Mucosa of descending colon (tissue), 3 donors: ENCODE measurements at regions not wholly inside any gene's neighbourhood (a gene's known extent, or its start where the extent isn't known, plus 50 kb on each side); places are given as distances from the start of the nearest gene placed in this dataset.

Experiments used
- ATAC-seq: fragments of 200-7000 bp; cut with Tn5 transposase; one replicate; pipeline ENCODE4 v1.9.1; 2020; ENCODE audit warnings: mild to moderate bottlenecking, moderate library complexity
- DNase-seq, 3 donors: peaks; one replicate each; pipeline ENCODE4 v3.0.0-alpha.2; 2020
- H3K36me3 ChIP-seq: fragments of 200-600 bp; one replicate; pipeline ENCODE4 v1.8.0; 2021; ENCODE audit warnings: low read depth, mild to moderate bottlenecking
- H3K4me1 ChIP-seq: fragments of 200-600 bp; one replicate; pipeline ENCODE4 v1.8.0; 2021; ENCODE audit warnings: low read depth, mild to moderate bottlenecking
- H3K4me3 ChIP-seq: fragments of 200-600 bp; one replicate; pipeline ENCODE4 v1.8.0; 2021; ENCODE audit warnings: mild to moderate bottlenecking
- H3K9me3 ChIP-seq: fragments of 200-600 bp; one replicate; pipeline ENCODE4 v1.8.0; 2021; ENCODE audit warnings: mild to moderate bottlenecking
- CTCF ChIP-seq: fragments of 200-600 bp; IDR thresholded peaks from one replicate; pipeline ENCODE4 v1.8.0; 2022; ENCODE audit warnings: antibody characterized with exemption, mild to moderate bottlenecking
- intact Hi-C, 2 donors: fragments of 100-400 bp; cut with DNase I in 1 of 2; cut with micrococcal nuclease in 1 of 2; formaldehyde crosslinking; loops; one replicate each; pipeline versions ENCODE4 v1.11.0 to v1.11.1; 2022; cut with DNase I, micrococcal nuclease
- donor health status: DM: no; HTN: no; CAD: no; lungs with moderate emphysema.
- donor health status: DM: no; HTN: no; CAD: no.
- donor health status: DM: no; HTN: yes; CAD: no.

- Histone ChIP-seq H3K36me3 (no peaks in the 10 kb centered on the region), H3K4me3 (no peak overlapping the region), H3K4me1 (no peaks in the 10 kb centered on the region), H3K9me3 (no peaks in the 10 kb centered on the region)
- ATAC-seq: no peak
- TF ChIP-seq CTCF: no peak
- intact Hi-C loops: no loop called here
- DNase-seq: no peak
Measured at GRCh38 chr3:76917436-76917835, 122.5 kb upstream of the ROBO2 start.

GRCh38 chr3:76920511-76920910 is 119.4 kb upstream of the ROBO2 start:
- H3K4me1 ChIP-seq: no peaks in the 10 kb centered on the region
- intact Hi-C loops: no loop called here
- no peaks in the 10 kb centered on the region for H3K36me3 ChIP-seq
- DNase-seq: no peak
- no peak overlapping the region for H3K4me3 ChIP-seq
- TF ChIP-seq CTCF: no peak
- H3K9me3 ChIP-seq: no peaks in the 10 kb centered on the region
- ATAC-seq: no peak

DNA sequence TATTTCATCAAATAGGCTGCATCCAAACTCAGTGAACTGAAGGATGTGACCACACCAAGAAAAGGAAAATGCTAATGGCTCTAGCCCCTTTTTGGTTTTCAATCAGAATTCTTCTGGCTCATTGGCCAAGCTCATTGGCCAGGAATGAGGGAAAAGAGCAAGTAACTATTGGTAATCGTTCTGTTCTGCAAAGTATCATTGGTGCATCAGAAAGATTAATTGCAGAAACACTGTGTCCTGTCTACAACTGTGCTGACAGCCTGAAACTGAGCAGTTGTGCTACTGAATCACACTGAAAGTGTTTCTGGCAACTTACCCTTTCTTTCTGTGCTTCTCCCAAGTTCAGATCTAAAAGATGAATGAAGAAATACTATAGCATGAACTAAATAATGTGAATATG is 116.4 kb upstream of the ROBO2 start:
- no peak for DNase-seq
- no peak overlapping the region for H3K4me3 ChIP-seq

GRCh38 chr3:76930712-76931111 is 109.2 kb upstream of the ROBO2 start:
- TF ChIP-seq CTCF: no peak
- no peak for ATAC-seq
- DNase-seq: no peak
- intact Hi-C loops: no loop called here
- Histone ChIP-seq H3K36me3 (no peaks in the 10 kb centered on the region), H3K4me1 (no peaks in the 10 kb centered on the region), H3K4me3 (no peak overlapping the region), H3K9me3 (no peaks in the 10 kb centered on the region)

More for the DNA sequence above, 116.4 kb upstream of the ROBO2 start:
- intact Hi-C loops: no loop called here
- TF ChIP-seq CTCF: no peak
- no peak for ATAC-seq
- Histone ChIP-seq H3K4me1 (no peaks in the 10 kb centered on the region), H3K36me3 (no peaks in the 10 kb centered on the region), H3K9me3 (no peaks in the 10 kb centered on the region)

- no peaks in the 10 kb centered on the region for H3K36me3 ChIP-seq
- no peaks in the 10 kb centered on the region for H3K9me3 ChIP-seq
- H3K4me1 ChIP-seq: no peaks in the 10 kb centered on the region
- no peak overlapping the region for H3K4me3 ChIP-seq
- intact Hi-C loops: no loop called here
- no peak for TF ChIP-seq CTCF
- no peak for DNase-seq
- no peak for ATAC-seq
Measured at GRCh38 chr3:76933245-76933644, 106.7 kb upstream of the ROBO2 start.

DNA sequence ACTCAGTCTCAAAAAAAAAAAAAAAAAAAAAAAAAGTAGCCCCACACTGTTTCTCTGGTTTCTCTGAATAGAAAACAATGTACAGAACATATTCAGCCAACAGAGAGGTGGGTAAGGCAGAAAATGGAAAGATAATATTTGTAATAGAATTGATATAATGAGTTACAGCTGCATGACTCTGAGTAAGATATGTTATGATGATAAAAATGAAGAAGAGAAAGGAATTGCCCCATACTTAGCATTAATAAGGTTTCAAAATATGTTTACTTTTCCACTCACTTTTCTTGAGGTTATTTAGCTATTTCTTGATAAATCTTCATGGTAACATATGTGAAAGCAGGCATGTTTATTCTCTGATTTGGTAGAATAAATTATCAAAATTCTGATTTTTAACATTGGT is 100.9 kb upstream of the ROBO2 start:
- Histone ChIP-seq H3K4me1 (no peaks in the 10 kb centered on the region), H3K4me3 (no peak overlapping the region), H3K36me3 (no peaks in the 10 kb centered on the region), H3K9me3 (no peaks in the 10 kb centered on the region)
- intact Hi-C loops: no loop called here
- TF ChIP-seq CTCF: no peak
- ATAC-seq (no peak), DNase-seq (no peak)
